ENCODE measurements at regions not wholly inside any gene's neighbourhood (a gene's known extent, or its start where the extent isn't known, plus 50 kb on each side); places are given as distances from the start of the nearest gene placed in this dataset.

DNA sequence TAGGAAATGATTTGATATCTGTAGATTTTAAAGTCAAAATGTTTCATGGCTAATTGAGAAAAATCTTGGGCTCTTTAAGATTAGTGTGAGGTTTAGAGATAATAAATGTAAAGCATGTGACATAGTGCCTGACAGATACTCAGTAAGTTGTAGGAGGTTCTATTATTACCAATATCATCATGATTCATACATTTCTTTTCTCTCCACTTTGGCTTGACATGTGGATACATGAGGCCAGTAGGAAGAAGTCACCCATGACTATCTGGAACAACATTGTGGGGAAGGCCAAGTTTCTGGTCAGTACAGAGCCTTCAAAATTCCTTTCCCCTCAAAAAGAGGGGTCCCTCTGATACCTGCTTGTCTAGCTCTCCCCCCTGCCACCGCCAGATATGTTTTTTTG is 91.2 kb upstream of the SORBS2 start (continued):
- no peak for TF ChIP-seq ASH2L (IDR thresholded peaks at IDR 0.05; ENCODE audit: low read length)
- TF ChIP-seq TCF12 (IDR thresholded peaks at IDR 0.05; ENCODE audit: low read depth, low read length): no peak
- no peak for TF ChIP-seq BACH1 (IDR thresholded peaks at IDR 0.05; ENCODE audit: low read length)
- TF ChIP-seq RAD21 (IDR thresholded peaks at IDR 0.05 in 1 of 2, conservative IDR thresholded peaks at IDR 0.05 in 1 of 2; ENCODE audit: low read depth in 2 of 2, low read length in 2 of 2): no peak
- no peak for TF ChIP-seq EP300 (IDR thresholded peaks at IDR 0.05; ENCODE audit: borderline replicate concordance in 1 of 2, low read depth in 2 of 2, low read length in 2 of 2)

Data from H1 (cell line).